Choroid plexus epithelial cell (primary cell): ENCODE measurements at regions not wholly inside any gene's neighbourhood (a gene's known extent, or its start where the extent isn't known, plus 50 kb on each side); places are given as distances from the start of the nearest gene placed in this dataset.

Source experiments
- DNase-seq: peaks from one replicate; pipeline ENCODE4 v3.0.0-alpha.2; 2010; ENCODE audit warnings: low read depth
- H3K4me3 ChIP-seq: 2 replicates; pipeline ENCODE4 v1.5.1; 2011; ENCODE audit warnings: low read depth, mild to moderate bottlenecking, control low read depth, low read length, moderate library complexity
- CTCF ChIP-seq: conservative IDR thresholded peaks from 2 replicates; pipeline ENCODE4 v1.5.1; 2011; ENCODE audit warnings: low read depth, mild to moderate bottlenecking, control low read depth, inconsistent platforms, low read length, moderate library complexity

DNA sequence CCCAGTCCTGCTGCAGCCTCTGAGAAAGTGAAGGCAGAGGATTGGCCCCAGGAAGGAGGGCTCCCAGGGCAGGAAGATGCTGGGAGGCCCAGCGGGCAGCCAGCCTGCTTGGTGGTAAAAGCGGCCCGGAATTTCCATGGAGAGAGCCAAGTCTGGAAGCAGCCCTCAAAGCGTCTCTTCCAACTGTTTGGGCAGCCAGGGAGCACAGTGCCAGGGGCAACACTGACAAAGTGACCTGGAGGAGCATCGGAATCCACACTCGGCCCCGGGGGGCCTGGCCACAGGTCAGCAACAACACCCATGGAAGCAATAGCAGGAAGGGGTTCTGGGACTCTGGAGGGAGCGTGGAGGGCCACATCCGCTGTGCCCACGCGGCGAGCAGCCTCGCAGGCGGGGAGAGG is 63.2 kb upstream of the FGFR2 start:
- DNase-seq: no peak
- no peak for TF ChIP-seq CTCF
- no peak overlapping the region for H3K4me3 ChIP-seq

- DNase-seq: no peak
- TF ChIP-seq CTCF: no peak
- no peak overlapping the region for H3K4me3 ChIP-seq
These were observed 61.0 kb upstream of the FGFR2 start for GRCh38 chr10:121659236-121659635.

- no peak for DNase-seq
- TF ChIP-seq CTCF: no peak
- no peak overlapping the region for H3K4me3 ChIP-seq
These were observed 60.4 kb upstream of the FGFR2 start for GRCh38 chr10:121658611-121659010.

GRCh38 chr10:121658111-121658510 is 59.9 kb upstream of the FGFR2 start:
- TF ChIP-seq CTCF: no peak
- no peak overlapping the region for H3K4me3 ChIP-seq
- no peak for DNase-seq

DNA sequence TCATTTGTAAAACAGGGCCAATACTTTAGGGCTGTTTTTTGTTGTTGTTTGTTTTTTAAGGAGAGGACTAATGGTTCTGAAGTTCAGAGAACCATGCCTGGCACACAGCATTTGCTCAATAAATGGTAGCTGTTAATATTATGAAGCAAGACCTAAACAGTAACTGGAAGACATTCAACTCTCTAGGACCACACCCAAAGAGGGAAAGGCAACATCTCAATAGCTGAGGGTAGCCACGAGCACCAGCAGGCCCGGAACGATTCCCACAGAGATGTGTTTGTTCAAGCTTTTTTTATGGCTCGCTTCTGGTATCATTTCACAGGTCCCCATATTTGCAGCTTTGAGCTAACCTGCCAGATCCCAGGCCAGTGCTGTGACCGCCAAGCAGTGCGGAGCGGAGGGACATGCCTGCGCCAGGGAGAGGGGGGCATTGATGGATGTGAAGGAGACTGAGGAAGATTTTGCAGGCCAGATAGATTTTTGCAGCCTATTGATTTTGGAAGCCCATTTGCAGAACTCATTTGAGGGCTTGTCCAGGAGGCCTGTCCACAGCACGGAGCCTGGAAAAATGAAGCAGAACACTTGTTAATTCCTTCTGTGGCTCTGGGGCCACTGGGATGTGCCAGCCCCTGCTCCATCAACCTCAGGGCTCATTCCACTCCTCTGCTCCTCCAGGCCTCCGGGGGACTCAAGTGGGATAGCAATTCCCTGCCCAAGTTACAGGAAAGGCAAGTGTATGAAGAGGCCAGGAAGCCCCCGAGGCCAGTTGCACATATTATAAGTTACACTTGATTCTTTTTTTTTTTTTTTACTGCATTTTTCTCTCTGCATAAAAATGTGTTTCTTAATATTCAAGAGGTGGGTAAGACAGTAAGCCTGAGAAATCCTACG is 57.3 kb upstream of the FGFR2 start:
- DNase-seq: no peak
- TF ChIP-seq CTCF: no peak
- no peak overlapping the region for H3K4me3 ChIP-seq

DNA sequence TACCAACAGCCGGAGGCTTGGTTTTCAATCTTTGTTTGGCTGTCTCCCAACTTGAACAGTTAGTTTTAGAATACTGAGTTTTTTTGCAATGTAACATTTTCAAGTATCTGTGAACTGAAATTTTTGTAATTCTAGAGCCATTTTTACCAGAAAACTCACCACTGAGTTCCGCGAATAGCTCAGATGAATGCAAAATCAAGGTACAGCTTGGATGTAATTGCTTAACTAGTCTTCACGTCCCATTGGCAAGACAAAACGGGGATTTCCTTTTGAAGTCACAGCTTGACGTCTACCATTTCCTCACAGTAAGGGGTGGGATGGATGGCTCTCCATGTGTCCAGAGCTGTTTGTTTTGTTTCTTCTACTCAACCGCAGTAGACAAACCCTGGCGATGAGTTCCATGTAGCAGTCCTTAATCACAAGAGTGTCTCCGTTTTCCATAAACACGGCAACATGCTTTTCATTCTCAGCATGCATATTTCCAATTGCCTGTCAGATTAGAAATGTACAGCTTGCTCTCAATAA is 55.8 kb upstream of the FGFR2 start:
- H3K4me3 ChIP-seq: no peak overlapping the region
- TF ChIP-seq CTCF: no peak
- peak; percentile 61 for DNase-seq

GRCh38 chr10:121653608-121654007 is 55.4 kb upstream of the FGFR2 start:
- DNase-seq: no peak
- no peak for TF ChIP-seq CTCF

More at GRCh38 chr10:121653608-121654007, 55.4 kb upstream of the FGFR2 start:
- no peak overlapping the region for H3K4me3 ChIP-seq
